ENCODE measurements at regions not wholly inside any gene's neighbourhood (a gene's known extent, or its start where the extent isn't known, plus 50 kb on each side); places are given as distances from the start of the nearest gene placed in this dataset.

GRCh38 chr5:164214698-164215097 is 709.3 kb downstream of the MAT2B start:
- TF ChIP-seq CTCF (IDR thresholded peaks at IDR 0.05; ENCODE audit: extremely low read depth in 1 of 2, insufficient read depth in 1 of 2, low read depth in 1 of 2, low read length in 2 of 2) (no peak), POLR2AphosphoS5 (IDR thresholded peaks at IDR 0.05; ENCODE audit: insufficient read depth, low read depth, low read length) (no peak), MYC (IDR thresholded peaks at IDR 0.05; ENCODE audit: low read depth, low read length) (no peak), POLR2A (IDR thresholded peaks at IDR 0.05; ENCODE audit: low read depth, low read length) (no peak), JUN (IDR thresholded peaks at IDR 0.05; ENCODE audit: borderline replicate concordance, insufficient read depth, insufficient read length, low read depth) (no peak), EZH2 (IDR thresholded peaks at IDR 0.05; ENCODE audit: borderline replicate concordance, low read depth, low read length, severe bottlenecking) (no peak), FOS (IDR thresholded peaks at IDR 0.05; ENCODE audit: borderline replicate concordance, insufficient read depth, low read length) (no peak), GATA2 (IDR thresholded peaks at IDR 0.05; ENCODE audit: insufficient read depth, insufficient read length, low read depth, low read length) (no peak), MAX (IDR thresholded peaks at IDR 0.05; ENCODE audit: insufficient read depth, insufficient read length) (no peak)

Measured in endothelial cell of umbilical vein (primary cell).